ENCODE measurements at regions not wholly inside any gene's neighbourhood (a gene's known extent, or its start where the extent isn't known, plus 50 kb on each side); places are given as distances from the start of the nearest gene placed in this dataset.

DNA sequence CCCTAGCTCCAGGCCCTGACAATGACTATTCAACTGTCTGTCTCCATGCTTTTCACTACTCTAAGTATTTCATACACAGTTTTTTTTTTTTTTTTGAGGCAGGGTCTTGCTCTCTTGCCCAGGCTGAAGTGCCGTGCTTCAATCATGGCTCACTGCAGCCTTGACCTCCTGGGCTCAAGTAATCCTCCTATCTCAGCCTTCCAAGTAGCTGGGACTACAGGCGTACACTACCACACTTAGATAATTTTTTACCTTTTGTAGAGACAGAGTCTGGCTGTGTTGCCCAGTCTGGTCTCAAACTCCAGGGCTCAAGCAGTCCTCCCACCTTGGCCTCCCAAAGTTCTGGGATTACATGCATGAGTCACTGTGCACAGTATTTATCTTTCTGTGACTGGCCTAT, 815.4 kb downstream of the DACH1 start:
- H3K27ac ChIP-seq (ENCODE audit: low read depth, low read length), result no peak overlapping the region
- DNase-seq, result no peak
- H3K36me3 ChIP-seq (ENCODE audit: control insufficient read depth, insufficient read depth, low read length), result no peaks in the 10 kb centered on the region
- Mint-ChIP-seq H3K9me3 (peaks cover 8% of the 10 kb centered on the region), H3K27me3 (ENCODE audit: insufficient read depth) (no peaks in the 10 kb centered on the region), H3K27ac (no peak overlapping the region), H3K4me3 (no peak overlapping the region), H3K4me1 (peaks cover 18% of the 10 kb centered on the region), H3K36me3 (ENCODE audit: low read depth) (no peaks in the 10 kb centered on the region)
- H3K4me3 ChIP-seq (ENCODE audit: low read length), result no peak overlapping the region
- 95 to 100% methylated on average over 1 to 2 of the region's 2 CpGs for WGBS, 2 experiments (ENCODE audit: insufficient coverage in 1 of 2, insufficient read length in 1 of 2)
- TF ChIP-seq, protein P1, sequence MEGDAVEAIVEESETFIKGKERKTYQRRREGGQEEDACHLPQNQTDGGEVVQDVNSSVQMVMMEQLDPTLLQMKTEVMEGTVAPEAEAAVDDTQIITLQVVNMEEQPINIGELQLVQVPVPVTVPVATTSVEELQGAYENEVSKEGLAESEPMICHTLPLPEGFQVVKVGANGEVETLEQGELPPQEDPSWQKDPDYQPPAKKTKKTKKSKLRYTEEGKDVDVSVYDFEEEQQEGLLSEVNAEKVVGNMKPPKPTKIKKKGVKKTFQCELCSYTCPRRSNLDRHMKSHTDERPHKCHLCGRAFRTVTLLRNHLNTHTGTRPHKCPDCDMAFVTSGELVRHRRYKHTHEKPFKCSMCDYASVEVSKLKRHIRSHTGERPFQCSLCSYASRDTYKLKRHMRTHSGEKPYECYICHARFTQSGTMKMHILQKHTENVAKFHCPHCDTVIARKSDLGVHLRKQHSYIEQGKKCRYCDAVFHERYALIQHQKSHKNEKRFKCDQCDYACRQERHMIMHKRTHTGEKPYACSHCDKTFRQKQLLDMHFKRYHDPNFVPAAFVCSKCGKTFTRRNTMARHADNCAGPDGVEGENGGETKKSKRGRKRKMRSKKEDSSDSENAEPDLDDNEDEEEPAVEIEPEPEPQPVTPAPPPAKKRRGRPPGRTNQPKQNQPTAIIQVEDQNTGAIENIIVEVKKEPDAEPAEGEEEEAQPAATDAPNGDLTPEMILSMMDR (conservative IDR thresholded peaks at IDR 0.05), result no peak
- no peaks in the 10 kb centered on the region for H3K4me1 ChIP-seq (ENCODE audit: control insufficient read depth, insufficient read depth, low read length)
- H3K9ac ChIP-seq (ENCODE audit: extremely low read depth, low read length, poor library complexity, severe bottlenecking), result no peak overlapping the region
- no peaks in the 10 kb centered on the region for H3K9me3 ChIP-seq (ENCODE audit: control insufficient read depth, low read length)
- no peaks in the 10 kb centered on the region for H3K27me3 ChIP-seq (ENCODE audit: control insufficient read depth, insufficient read depth, low read length, poor library complexity, severe bottlenecking)

DNA sequence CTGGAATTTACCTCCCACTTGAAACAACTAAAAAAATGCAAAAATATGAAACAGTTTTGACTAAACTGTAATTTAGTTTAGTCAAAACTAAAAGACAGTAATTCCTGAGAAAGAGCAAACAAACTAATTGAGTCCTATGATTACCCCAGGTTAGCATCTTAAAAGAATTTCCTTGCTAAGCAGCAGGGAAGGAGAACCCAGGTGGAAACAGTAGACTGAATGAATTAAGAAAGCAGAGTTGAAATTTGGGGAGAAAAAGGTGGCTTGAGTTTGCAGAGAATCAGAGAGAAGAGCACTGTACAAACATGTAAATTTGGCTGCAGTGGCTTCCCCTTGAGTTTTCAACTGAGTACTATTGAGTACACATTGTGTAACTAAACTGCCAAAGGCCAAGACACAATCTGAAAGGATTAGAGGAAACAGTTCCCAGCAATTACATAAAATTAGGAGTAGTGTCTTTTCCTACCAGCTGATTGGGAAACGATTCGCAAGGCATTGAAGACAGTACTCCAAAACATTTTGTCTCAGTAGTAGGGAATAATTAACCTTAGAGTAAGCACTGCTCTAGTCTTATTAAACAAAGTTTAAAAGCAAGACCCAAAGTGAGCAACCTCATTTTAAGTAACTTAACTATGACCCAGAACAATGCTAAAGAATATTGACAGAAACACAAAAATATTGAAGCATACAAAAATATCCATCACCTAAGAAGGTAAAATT, 820.5 kb downstream of the DACH1 start:
- H3K9me3 ChIP-seq (ENCODE audit: control insufficient read depth, low read length), result no peaks in the 10 kb centered on the region
- H3K9me3 Mint-ChIP-seq, result no peaks in the 10 kb centered on the region
- H3K27ac Mint-ChIP-seq, result peak overlapping the region; percentile 10
- H3K4me3 Mint-ChIP-seq, result peak overlapping the region; percentile 9
- H3K27ac ChIP-seq (ENCODE audit: low read depth, low read length), result no peak overlapping the region
- no peaks in the 10 kb centered on the region for H3K4me1 ChIP-seq (ENCODE audit: control insufficient read depth, insufficient read depth, low read length)
- H3K36me3 ChIP-seq (ENCODE audit: control insufficient read depth, insufficient read depth, low read length), result no peaks in the 10 kb centered on the region
- H3K27me3 ChIP-seq (ENCODE audit: control insufficient read depth, insufficient read depth, low read length, poor library complexity, severe bottlenecking), result no peaks in the 10 kb centered on the region
- 85% methylated on average over 2 of the region's 2 CpGs; no CpG with 5 or more reads in 1 of the 2 experiments for WGBS, 2 experiments (ENCODE audit: insufficient coverage in 1 of 2, insufficient read length in 1 of 2)
- H3K4me1 Mint-ChIP-seq, result peaks cover 22% of the 10 kb centered on the region
- no peak overlapping the region for H3K4me3 ChIP-seq (ENCODE audit: low read length)
- TF ChIP-seq, protein P1 (conservative IDR thresholded peaks at IDR 0.05), result no peak
- no peak overlapping the region for H3K9ac ChIP-seq (ENCODE audit: extremely low read depth, low read length, poor library complexity, severe bottlenecking)
- no peaks in the 10 kb centered on the region for H3K36me3 Mint-ChIP-seq (ENCODE audit: low read depth)
- no peak for DNase-seq
- H3K27me3 Mint-ChIP-seq (ENCODE audit: insufficient read depth), result no peaks in the 10 kb centered on the region

DNA sequence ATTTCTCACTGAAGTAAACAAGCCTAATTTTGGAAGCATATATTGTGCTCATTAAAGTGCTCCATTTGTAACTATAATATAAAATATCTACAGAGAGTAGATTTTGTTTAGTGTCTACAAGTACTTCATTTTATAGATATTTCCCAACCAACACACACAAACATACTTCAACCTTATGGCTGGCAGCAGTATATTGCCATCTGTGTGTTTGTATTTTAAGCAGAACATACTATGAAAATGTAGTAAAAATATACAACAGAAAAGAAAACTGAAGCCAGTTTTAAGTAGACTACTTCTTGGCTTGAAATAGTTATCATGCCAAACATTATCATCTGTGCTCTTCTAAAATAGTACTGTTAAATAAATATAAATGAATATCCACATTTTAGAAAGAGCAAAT, 821.9 kb downstream of the DACH1 start:
- no peak overlapping the region for H3K4me3 ChIP-seq (ENCODE audit: low read length)
- no peak overlapping the region for H3K27ac Mint-ChIP-seq
- H3K36me3 Mint-ChIP-seq (ENCODE audit: low read depth), result no peaks in the 10 kb centered on the region
- TF ChIP-seq, protein P1 (conservative IDR thresholded peaks at IDR 0.05), result no peak
- no peak overlapping the region for H3K9ac ChIP-seq (ENCODE audit: extremely low read depth, low read length, poor library complexity, severe bottlenecking)
- DNase-seq, result no peak
- H3K9me3 ChIP-seq (ENCODE audit: control insufficient read depth, low read length), result no peaks in the 10 kb centered on the region
- H3K4me1 Mint-ChIP-seq, result peaks cover 27% of the 10 kb centered on the region
- no peaks in the 10 kb centered on the region for H3K27me3 Mint-ChIP-seq (ENCODE audit: insufficient read depth)
- no peaks in the 10 kb centered on the region for H3K4me1 ChIP-seq (ENCODE audit: control insufficient read depth, insufficient read depth, low read length)
- no peak overlapping the region for H3K27ac ChIP-seq (ENCODE audit: low read depth, low read length)
- no peak overlapping the region for H3K4me3 Mint-ChIP-seq
- H3K9me3 Mint-ChIP-seq, result no peaks in the 10 kb centered on the region
- H3K36me3 ChIP-seq (ENCODE audit: control insufficient read depth, insufficient read depth, low read length), result no peaks in the 10 kb centered on the region
- no peaks in the 10 kb centered on the region for H3K27me3 ChIP-seq (ENCODE audit: control insufficient read depth, insufficient read depth, low read length, poor library complexity, severe bottlenecking)

All from endodermal cell (in vitro differentiated cells).